Fibroblast of upper back skin (primary cell): ENCODE measurements at regions not wholly inside any gene's neighbourhood (a gene's known extent, or its start where the extent isn't known, plus 50 kb on each side); places are given as distances from the start of the nearest gene placed in this dataset.

Source experiments
- DNase-seq: peaks from one replicate; pipeline ENCODE4 v3.0.0-alpha.2; 2013

- no peak for DNase-seq
These were observed 350.1 kb upstream of the DACH1 start for GRCh38 chr13:72217142-72217541.

- no peak for DNase-seq
These were observed 341.2 kb upstream of the DACH1 start for GRCh38 chr13:72208112-72208645.

GRCh38 chr13:72205773-72206172, 338.8 kb upstream of the DACH1 start:
- DNase-seq = peak; percentile 57

GRCh38 chr13:72204291-72204690, 337.3 kb upstream of the DACH1 start:
- peak; percentile 57 for DNase-seq

GRCh38 chr13:72201726-72202125, 334.7 kb upstream of the DACH1 start:
- DNase-seq = no peak

- DNase-seq = peak; percentile 20
These were observed 332.6 kb upstream of the DACH1 start for GRCh38 chr13:72199640-72200039.

- DNase-seq = no peak
These were observed 332.1 kb upstream of the DACH1 start for GRCh38 chr13:72198967-72199560.

- no peak for DNase-seq
These were observed 331.0 kb upstream of the DACH1 start for GRCh38 chr13:72198042-72198441.

GRCh38 chr13:72195044-72195704, 328.2 kb upstream of the DACH1 start:
- no peak for DNase-seq

GRCh38 chr13:72194523-72194922, 327.5 kb upstream of the DACH1 start:
- DNase-seq = no peak

- DNase-seq = no peak
These were observed 319.9 kb upstream of the DACH1 start for GRCh38 chr13:72186730-72187422.

GRCh38 chr13:72185776-72186175, 318.8 kb upstream of the DACH1 start:
- DNase-seq = no peak

GRCh38 chr13:72181661-72182060, 314.7 kb upstream of the DACH1 start:
- no peak for DNase-seq

GRCh38 chr13:72180253-72180952, 313.4 kb upstream of the DACH1 start:
- peak; percentile 43 for DNase-seq

- no peak for DNase-seq
These were observed 307.5 kb upstream of the DACH1 start for GRCh38 chr13:72174549-72174948.

GRCh38 chr13:72170571-72170970, 303.6 kb upstream of the DACH1 start:
- no peak for DNase-seq

- DNase-seq = no peak
These were observed 301.3 kb upstream of the DACH1 start for GRCh38 chr13:72168126-72168855.

- peak; percentile 18 for DNase-seq
These were observed 299.2 kb upstream of the DACH1 start for GRCh38 chr13:72166102-72166650.

- no peak for DNase-seq
These were observed 298.3 kb upstream of the DACH1 start for GRCh38 chr13:72165276-72165675.

- DNase-seq = no peak
These were observed 297.8 kb upstream of the DACH1 start for GRCh38 chr13:72164811-72165210.

GRCh38 chr13:72163678-72164077, 296.7 kb upstream of the DACH1 start:
- DNase-seq = no peak

GRCh38 chr13:72160977-72161376, 294.0 kb upstream of the DACH1 start:
- no peak for DNase-seq
